ENCODE measurements at regions not wholly inside any gene's neighbourhood (a gene's known extent, or its start where the extent isn't known, plus 50 kb on each side); places are given as distances from the start of the nearest gene placed in this dataset.

- ChIA-PET POLR2A (no interaction called here), CTCF (no interaction called here)
- intact Hi-C loops (cut with micrococcal nuclease): no loop called here
- no peak overlapping the region for H2AFZ ChIP-seq (ENCODE audit: low read depth, low read length)
- no peaks in the 10 kb centered on the region for H3K4me1 ChIP-seq (ENCODE audit: control insufficient read depth, extremely low read depth, insufficient read depth, low read length)
- H3K27ac ChIP-seq (ENCODE audit: insufficient read depth, low read depth, low read length): no peak overlapping the region
- no peaks in the 10 kb centered on the region for H3K36me3 ChIP-seq (ENCODE audit: control insufficient read depth in 2 of 2, extremely low read depth in 1 of 2, insufficient read depth in 2 of 2, low read length in 2 of 2)
- no peak overlapping the region for H3K4me3 ChIP-seq (replicated peaks in 1 of 3; ENCODE audit: insufficient read depth in 1 of 3, low read depth in 1 of 3, low read length in 3 of 3)
- no peaks in the 10 kb centered on the region for H3K27me3 ChIP-seq (ENCODE audit: control insufficient read depth in 2 of 2, insufficient read depth in 2 of 2, low read length in 2 of 2)
- H3K9ac ChIP-seq (replicated peaks; ENCODE audit: extremely low read depth, insufficient read depth, low read length): no peak overlapping the region
- no peaks in the 10 kb centered on the region for H3K9me1 ChIP-seq (replicated peaks; ENCODE audit: control insufficient read depth, extremely low read depth, insufficient read depth, low read length)
- no peaks in the 10 kb centered on the region for H3K79me2 ChIP-seq (ENCODE audit: control insufficient read depth, insufficient read depth, low read length)
- TF ChIP-seq EZH2 (IDR thresholded peaks at IDR 0.05; ENCODE audit: borderline replicate concordance, low read depth, low read length, severe bottlenecking) (no peak), POLR2AphosphoS5 (IDR thresholded peaks at IDR 0.05; ENCODE audit: insufficient read depth, low read depth, low read length) (no peak), FOS (IDR thresholded peaks at IDR 0.05; ENCODE audit: borderline replicate concordance, insufficient read depth, low read length) (no peak), MYC (IDR thresholded peaks at IDR 0.05; ENCODE audit: low read depth, low read length) (no peak)
- BruUV-seq (replicated peaks): no TSS peak
- dilution Hi-C loops (cut with MboI; ENCODE audit: extremely low pct_ligation_motif_present, low sequenced_read_pairs): no loop called here
- no peak for DNase-seq (ENCODE audit: low read depth, low spot score)
- no peak for FAIRE-seq
- no peaks in the 10 kb centered on the region for H4K20me1 ChIP-seq (replicated peaks; ENCODE audit: control insufficient read depth, extremely low read depth, insufficient read depth, low read length)
- no peak overlapping the region for H3K4me2 ChIP-seq (ENCODE audit: insufficient read depth, low read length)
- H3K9me3 ChIP-seq (replicated peaks; ENCODE audit: control insufficient read depth, insufficient read depth, low read length): no peaks in the 10 kb centered on the region
These were observed 166.2 kb upstream of the MAFB start for GRCh38 chr20:40855269-40855668.

- FAIRE-seq: no peak
- no peak overlapping the region for H3K27ac ChIP-seq (ENCODE audit: insufficient read depth, low read depth, low read length)
- dilution Hi-C loops (cut with MboI; ENCODE audit: extremely low pct_ligation_motif_present, low sequenced_read_pairs) (no loop called here), intact Hi-C loops (cut with micrococcal nuclease) (no loop called here)
- ChIA-PET CTCF (no interaction called here), POLR2A (no interaction called here)
- H3K4me3 ChIP-seq (replicated peaks in 1 of 3; ENCODE audit: insufficient read depth in 1 of 3, low read depth in 1 of 3, low read length in 3 of 3): no peak overlapping the region
- no peaks in the 10 kb centered on the region for H3K9me1 ChIP-seq (replicated peaks; ENCODE audit: control insufficient read depth, extremely low read depth, insufficient read depth, low read length)
- no peaks in the 10 kb centered on the region for H4K20me1 ChIP-seq (replicated peaks; ENCODE audit: control insufficient read depth, extremely low read depth, insufficient read depth, low read length)
- no peak for TF ChIP-seq GATA2 (IDR thresholded peaks at IDR 0.05; ENCODE audit: insufficient read depth, insufficient read length, low read depth, low read length)
- no peak for TF ChIP-seq POLR2AphosphoS5 (IDR thresholded peaks at IDR 0.05; ENCODE audit: insufficient read depth, low read depth, low read length)
- TF ChIP-seq, protein P1, sequence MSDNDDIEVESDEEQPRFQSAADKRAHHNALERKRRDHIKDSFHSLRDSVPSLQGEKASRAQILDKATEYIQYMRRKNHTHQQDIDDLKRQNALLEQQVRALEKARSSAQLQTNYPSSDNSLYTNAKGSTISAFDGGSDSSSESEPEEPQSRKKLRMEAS (IDR thresholded peaks at IDR 0.05; ENCODE audit: insufficient read depth, insufficient read length): no peak
- no peak for TF ChIP-seq CTCF (IDR thresholded peaks at IDR 0.05; ENCODE audit: extremely low read depth in 1 of 2, insufficient read depth in 1 of 2, low read depth in 1 of 2, low read length in 2 of 2)
- no peak for TF ChIP-seq FOS (IDR thresholded peaks at IDR 0.05; ENCODE audit: borderline replicate concordance, insufficient read depth, low read length)
- TF ChIP-seq POLR2A (IDR thresholded peaks at IDR 0.05; ENCODE audit: low read depth, low read length): no peak
- no peak for TF ChIP-seq EZH2 (IDR thresholded peaks at IDR 0.05; ENCODE audit: borderline replicate concordance, low read depth, low read length, severe bottlenecking)
- no peak for TF ChIP-seq JUN (IDR thresholded peaks at IDR 0.05; ENCODE audit: borderline replicate concordance, insufficient read depth, insufficient read length, low read depth)
- TF ChIP-seq MYC (IDR thresholded peaks at IDR 0.05; ENCODE audit: low read depth, low read length): no peak
- no peak overlapping the region for H3K9ac ChIP-seq (replicated peaks; ENCODE audit: extremely low read depth, insufficient read depth, low read length)
- H3K4me1 ChIP-seq (ENCODE audit: control insufficient read depth, extremely low read depth, insufficient read depth, low read length): no peaks in the 10 kb centered on the region
- H3K27me3 ChIP-seq (ENCODE audit: control insufficient read depth in 2 of 2, insufficient read depth in 2 of 2, low read length in 2 of 2): no peaks in the 10 kb centered on the region
- H3K36me3 ChIP-seq (ENCODE audit: control insufficient read depth in 2 of 2, extremely low read depth in 1 of 2, insufficient read depth in 2 of 2, low read length in 2 of 2): no peaks in the 10 kb centered on the region
- H2AFZ ChIP-seq (ENCODE audit: low read depth, low read length): no peak overlapping the region
- H3K9me3 ChIP-seq (replicated peaks; ENCODE audit: control insufficient read depth, insufficient read depth, low read length): no peaks in the 10 kb centered on the region
- DNase-seq (ENCODE audit: low read depth, low spot score): no peak
- BruUV-seq (replicated peaks): no TSS peak
- H3K4me2 ChIP-seq (ENCODE audit: insufficient read depth, low read length): no peak overlapping the region
- H3K79me2 ChIP-seq (ENCODE audit: control insufficient read depth, insufficient read depth, low read length): no peaks in the 10 kb centered on the region
These were observed 167.6 kb upstream of the MAFB start for GRCh38 chr20:40856653-40857052.
